H9 (cell line): ENCODE measurements at regions not wholly inside any gene's neighbourhood (a gene's known extent, or its start where the extent isn't known, plus 50 kb on each side); places are given as distances from the start of the nearest gene placed in this dataset.

Experiments
- DNase-seq: peaks from one replicate; pipeline ENCODE4 v3.0.0-alpha.2; 2017
- H2AFZ ChIP-seq: one replicate; pipeline ENCODE4 v1.6.1; 2013; ENCODE audit warnings: mild to moderate bottlenecking, low read length, control low read depth, moderate library complexity
- H2AK5ac ChIP-seq: 2 replicates; pipeline ENCODE4 v1.6.1; 2013; ENCODE audit warnings: low read length, control low read depth, mixed read lengths; ENCODE audit not compliant: insufficient read length
- H2BK120ac ChIP-seq: one replicate; pipeline ENCODE4 v1.6.1; 2013; ENCODE audit warnings: low read depth, mild to moderate bottlenecking, low read length, control low read depth, inconsistent platforms; ENCODE audit not compliant: poor library complexity, severe bottlenecking
- H2BK12ac ChIP-seq: 2 replicates; pipeline ENCODE4 v1.6.1; 2013; ENCODE audit warnings: low read length, control low read depth, mixed read lengths, low read depth; ENCODE audit not compliant: insufficient read length
- H2BK15ac ChIP-seq: 2 replicates; pipeline ENCODE4 v1.6.1; 2013; ENCODE audit warnings: low read depth, low read length, control low read depth
- H2BK20ac ChIP-seq: one replicate; pipeline ENCODE4 v1.6.1; 2013; ENCODE audit warnings: low read depth, mild to moderate bottlenecking, low read length, control low read depth, inconsistent platforms; ENCODE audit not compliant: poor library complexity, severe bottlenecking
- H2BK5ac ChIP-seq: 2 replicates; pipeline ENCODE4 v1.6.1; 2013; ENCODE audit warnings: low read length, control low read depth, mixed read lengths; ENCODE audit not compliant: insufficient read length
- H3K14ac ChIP-seq: 2 replicates; pipeline ENCODE4 v1.6.1; 2013; ENCODE audit warnings: low read length, control low read depth; ENCODE audit not compliant: insufficient read depth
- H3K18ac ChIP-seq: 2 replicates; pipeline ENCODE4 v1.6.1; 2013; ENCODE audit warnings: low read depth, mild to moderate bottlenecking, mixed read lengths, low read length, control low read depth; ENCODE audit not compliant: insufficient read length
- H3K23ac ChIP-seq: 2 replicates; pipeline ENCODE4 v1.6.1; 2013; ENCODE audit warnings: low read length, control low read depth, mixed read lengths, low read depth; ENCODE audit not compliant: insufficient read length
- H3K23me2 ChIP-seq: 2 replicates; pipeline ENCODE4 v1.6.1; 2013; ENCODE audit warnings: low read depth, mild to moderate bottlenecking, mixed read lengths, low read length, control low read depth; ENCODE audit not compliant: insufficient read length, poor library complexity, severe bottlenecking
- H3K27ac ChIP-seq: 2 replicates; pipeline ENCODE4 v1.5.1; 2013; ENCODE audit warnings: low read length, control low read depth, mixed read lengths, low read depth; ENCODE audit not compliant: insufficient read length
- H3K27me3 ChIP-seq: 2 replicates; pipeline ENCODE4 v1.6.1; 2013; ENCODE audit warnings: low read length, control low read depth, inconsistent platforms; ENCODE audit not compliant: insufficient read depth
- H3K4ac ChIP-seq: 2 replicates; pipeline ENCODE4 v1.6.1; 2013; ENCODE audit warnings: low read depth, mild to moderate bottlenecking, control low read depth, inconsistent platforms, low read length, moderate library complexity
- H3K4me1 ChIP-seq: 2 replicates; pipeline ENCODE4 v1.6.1; 2013; ENCODE audit warnings: low read length, control low read depth, inconsistent platforms; ENCODE audit not compliant: insufficient read depth
- H3K4me2 ChIP-seq: 2 replicates; pipeline ENCODE4 v1.6.1; 2013; ENCODE audit warnings: low read length, control low read depth, mixed read lengths; ENCODE audit not compliant: insufficient read length, insufficient read depth
- H3K56ac ChIP-seq: 2 replicates; pipeline ENCODE4 v1.6.1; 2013; ENCODE audit warnings: low read depth, mild to moderate bottlenecking, mixed read lengths, low read length, control low read depth; ENCODE audit not compliant: insufficient read length
- H3K79me1 ChIP-seq: 2 replicates; pipeline ENCODE4 v1.6.1; 2013; ENCODE audit warnings: low read depth, mild to moderate bottlenecking, moderate library complexity, low read length, control low read depth, inconsistent platforms; ENCODE audit not compliant: insufficient read depth, poor library complexity, severe bottlenecking
- H3K79me2 ChIP-seq: 2 replicates; pipeline ENCODE4 v1.6.1; 2013; ENCODE audit warnings: low read length, control low read depth, inconsistent platforms; ENCODE audit not compliant: insufficient read depth
- H3K9ac ChIP-seq: 2 replicates; pipeline ENCODE4 v1.6.1; 2013; ENCODE audit warnings: low read length, control low read depth, mixed read lengths; ENCODE audit not compliant: insufficient read length; ENCODE audit errors: extremely low read depth
- H3K9me3 ChIP-seq: one replicate; pipeline ENCODE4 v1.6.1; 2013; ENCODE audit warnings: low read depth, low read length, inconsistent platforms; ENCODE audit not compliant: control insufficient read depth
- H3T11ph ChIP-seq: one replicate; pipeline ENCODE4 v1.6.1; 2013; ENCODE audit warnings: mild to moderate bottlenecking, low read length, control low read depth, inconsistent platforms
- H4K20me1 ChIP-seq: one replicate; pipeline ENCODE4 v1.6.1; 2013; ENCODE audit not compliant: control insufficient read depth, insufficient read length, insufficient read depth
- H4K5ac ChIP-seq: 2 replicates; pipeline ENCODE4 v1.6.1; 2013; ENCODE audit warnings: low read depth, mild to moderate bottlenecking, mixed read lengths, low read length, control low read depth; ENCODE audit not compliant: insufficient read length
- H4K8ac ChIP-seq: replicated peaks from 2 replicates; pipeline ENCODE4 v1.6.1; 2013; ENCODE audit warnings: low read length, control low read depth, mixed read lengths, low read depth; ENCODE audit not compliant: insufficient read length
- H4K91ac ChIP-seq: 2 replicates; pipeline ENCODE4 v1.6.1; 2013; ENCODE audit warnings: low read depth, mild to moderate bottlenecking, moderate library complexity, mixed read lengths, low read length, control low read depth; ENCODE audit not compliant: insufficient read length
- H3K27ac Mint-ChIP-seq, 3 experiments: 2 replicates in 2 of 3; 3 replicates in 1 of 3; pipeline ENCODE4 v1.8.0; 2020 to 2021; ENCODE audit warnings: mixed read lengths in 3 of 3, mild to moderate bottlenecking in 1 of 3, moderate library complexity in 1 of 3
- H3K27me3 Mint-ChIP-seq: 2 replicates; pipeline ENCODE4 v1.8.0; 2021; ENCODE audit warnings: low read depth, mild to moderate bottlenecking, moderate library complexity, mixed read lengths
- H3K36me3 Mint-ChIP-seq, 3 experiments: 2 replicates in 2 of 3; 3 replicates in 1 of 3; pipeline ENCODE4 v1.8.0; 2020 to 2021; ENCODE audit warnings: low read depth in 3 of 3, mixed read lengths in 3 of 3; ENCODE audit not compliant: insufficient read depth in 1 of 3
- H3K4me1 Mint-ChIP-seq, 2 experiments: 2 replicates each; pipeline ENCODE4 v1.8.0; 2020; ENCODE audit warnings: mixed read lengths in 2 of 2
- H3K4me3 Mint-ChIP-seq, 2 experiments: 2 replicates in 1 of 2; 3 replicates in 1 of 2; pipeline ENCODE4 v1.8.0; 2020 to 2021; ENCODE audit warnings: mild to moderate bottlenecking in 2 of 2, mixed read lengths in 2 of 2, moderate library complexity in 1 of 2
- H3K9me3 Mint-ChIP-seq, 2 experiments: 2 replicates in 1 of 2; 3 replicates in 1 of 2; pipeline ENCODE4 v1.8.0; 2020; ENCODE audit warnings: mild to moderate bottlenecking in 2 of 2, mixed read lengths in 2 of 2, moderate library complexity in 1 of 2
- WGBS: extraction: QIAGEN DNeasy Blood & Tissue Kit; methylation state at CpG from one replicate; pipeline ENCODE4 v1.1.7; 2013; ENCODE audit warnings: missing lambda C conversion rate, low lambda C conversion rate, mixed read lengths; ENCODE audit not compliant: insufficient read length; ENCODE audit errors: extremely low coverage; 5-methylcytosine and 5-hydroxymethylcytosine counted together
- TF ChIP-seq, protein P1 (sequence below): fragments of 200-600 bp; sonication (generic); conservative IDR thresholded peaks from 3 replicates; pipeline ENCODE4 v1.8.0; 2021; ENCODE audit warnings: antibody characterized with exemption, mild to moderate bottlenecking

GRCh38 chr9:2298217-2298616, 283.1 kb downstream of the SMARCA2 start:
- H2BK120ac ChIP-seq: no peak overlapping the region
- H3K4me3 Mint-ChIP-seq: no peak overlapping the region
- H3K4ac ChIP-seq: no peak overlapping the region
- no peak overlapping the region for H3K4me2 ChIP-seq
- WGBS: no CpG with 5 or more reads among the region's 1 CpG
- H4K20me1 ChIP-seq: no peaks in the 10 kb centered on the region
- no peak for DNase-seq
- H3K27ac ChIP-seq: no peak overlapping the region
- no peak overlapping the region for H2AK5ac ChIP-seq
- no peak overlapping the region for H3T11ph ChIP-seq
- H2BK12ac ChIP-seq: no peak overlapping the region
- H3K79me2 ChIP-seq: no peaks in the 10 kb centered on the region
- no peaks in the 10 kb centered on the region for H3K79me1 ChIP-seq
- peaks cover 2% of the 10 kb centered on the region; the same call in 1 of the 2 replicates for H3K27me3 Mint-ChIP-seq
- H3K14ac ChIP-seq: no peak overlapping the region
- H2BK5ac ChIP-seq: no peak overlapping the region
- no peaks in the 10 kb centered on the region for H3K9me3 ChIP-seq
- H3K4me1 ChIP-seq: no peaks in the 10 kb centered on the region
- H2BK15ac ChIP-seq: no peak overlapping the region
- H3K36me3 Mint-ChIP-seq: peaks cover 11 to 27% (median 19%) of the 10 kb centered on the region in 3 experiments; a peak in 6 of 7 replicates
- H4K8ac ChIP-seq: no peak overlapping the region
- TF ChIP-seq, protein P1, sequence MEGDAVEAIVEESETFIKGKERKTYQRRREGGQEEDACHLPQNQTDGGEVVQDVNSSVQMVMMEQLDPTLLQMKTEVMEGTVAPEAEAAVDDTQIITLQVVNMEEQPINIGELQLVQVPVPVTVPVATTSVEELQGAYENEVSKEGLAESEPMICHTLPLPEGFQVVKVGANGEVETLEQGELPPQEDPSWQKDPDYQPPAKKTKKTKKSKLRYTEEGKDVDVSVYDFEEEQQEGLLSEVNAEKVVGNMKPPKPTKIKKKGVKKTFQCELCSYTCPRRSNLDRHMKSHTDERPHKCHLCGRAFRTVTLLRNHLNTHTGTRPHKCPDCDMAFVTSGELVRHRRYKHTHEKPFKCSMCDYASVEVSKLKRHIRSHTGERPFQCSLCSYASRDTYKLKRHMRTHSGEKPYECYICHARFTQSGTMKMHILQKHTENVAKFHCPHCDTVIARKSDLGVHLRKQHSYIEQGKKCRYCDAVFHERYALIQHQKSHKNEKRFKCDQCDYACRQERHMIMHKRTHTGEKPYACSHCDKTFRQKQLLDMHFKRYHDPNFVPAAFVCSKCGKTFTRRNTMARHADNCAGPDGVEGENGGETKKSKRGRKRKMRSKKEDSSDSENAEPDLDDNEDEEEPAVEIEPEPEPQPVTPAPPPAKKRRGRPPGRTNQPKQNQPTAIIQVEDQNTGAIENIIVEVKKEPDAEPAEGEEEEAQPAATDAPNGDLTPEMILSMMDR: no peak
- H3K9me3 Mint-ChIP-seq: peaks cover 11 to 12% of the 10 kb centered on the region in 2 experiments; a peak in 4 of 5 replicates
- no peak overlapping the region for H2AFZ ChIP-seq
- H3K23ac ChIP-seq: no peak overlapping the region
- H4K5ac ChIP-seq: no peak overlapping the region
- H3K56ac ChIP-seq: no peak overlapping the region
- H3K23me2 ChIP-seq: no peaks in the 10 kb centered on the region
- peaks cover 5 to 23% of the 10 kb centered on the region in 2 experiments for H3K4me1 Mint-ChIP-seq
- no peak overlapping the region for H3K9ac ChIP-seq
- H3K27me3 ChIP-seq: no peaks in the 10 kb centered on the region
- H3K18ac ChIP-seq: no peak overlapping the region
- H4K91ac ChIP-seq: no peak overlapping the region
- H3K27ac Mint-ChIP-seq: no peak overlapping the region
- H2BK20ac ChIP-seq: no peak overlapping the region
